ENCODE measurements at regions not wholly inside any gene's neighbourhood (a gene's known extent, or its start where the extent isn't known, plus 50 kb on each side); places are given as distances from the start of the nearest gene placed in this dataset.

DNA sequence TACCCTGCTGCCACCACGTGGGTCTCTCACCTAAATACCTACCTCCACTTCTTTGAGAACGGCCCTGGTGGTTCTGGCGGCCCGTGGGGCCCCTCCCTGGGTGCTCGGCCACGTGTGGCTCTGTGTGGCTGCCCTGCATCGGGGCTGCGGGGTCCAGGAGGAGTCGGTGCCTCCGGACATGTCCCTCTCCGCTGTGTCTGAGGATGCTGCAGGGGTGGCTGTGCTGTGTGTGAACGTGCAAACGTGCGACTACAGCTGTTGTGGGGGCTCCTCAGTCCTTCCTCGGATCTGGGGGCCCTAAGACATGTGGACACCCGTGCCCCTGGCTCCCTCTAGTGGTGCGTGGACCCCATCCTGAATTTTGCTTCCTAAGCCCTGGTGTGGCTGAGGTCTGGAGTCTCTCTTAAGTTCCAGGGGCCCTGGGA lies 691.8 kb downstream of the QKI start:
- WGBS (ENCODE audit: insufficient coverage, low coverage, low lambda C conversion rate, missing lambda C conversion rate): 50% methylated on average over 1 of the region's 17 CpGs
- ATAC-seq: no peak
- intact Hi-C loops (cut with DNase I): no loop called here

DNA sequence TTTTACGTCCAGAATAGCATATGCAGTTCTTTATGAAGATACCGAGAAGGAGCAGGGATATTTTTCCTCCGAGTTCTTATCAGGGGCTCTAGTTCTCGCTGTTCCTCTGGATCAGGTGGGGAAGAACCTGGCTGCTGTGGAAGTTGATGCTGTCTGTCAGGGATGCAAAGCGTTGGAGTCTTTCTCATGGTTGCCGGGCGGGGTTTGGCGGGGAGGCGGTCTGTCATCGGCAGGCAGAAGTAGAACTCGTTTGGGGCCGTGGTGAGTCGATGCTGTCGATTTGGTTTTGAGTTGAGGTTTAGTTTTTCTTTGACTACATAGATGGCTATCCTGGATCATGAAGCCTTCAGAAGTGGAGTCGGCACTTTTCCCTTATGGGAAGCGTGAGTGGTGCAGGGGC lies 691.2 kb downstream of the QKI start:
- WGBS (ENCODE audit: insufficient coverage, low coverage, low lambda C conversion rate, missing lambda C conversion rate): 73% methylated on average over 10 of the region's 16 CpGs
- H3K9me3 ChIP-seq: no peaks in the 10 kb centered on the region
- peaks cover 0 to 20% (median 4%) of the 10 kb centered on the region in 4 donors for H3K4me1 ChIP-seq
- H3K36me3 ChIP-seq: no peaks in the 10 kb centered on the region
- ATAC-seq: no peak
- no peak for TF ChIP-seq POLR2A (IDR thresholded peaks at IDR 0.05)
- TF ChIP-seq, protein P1, sequence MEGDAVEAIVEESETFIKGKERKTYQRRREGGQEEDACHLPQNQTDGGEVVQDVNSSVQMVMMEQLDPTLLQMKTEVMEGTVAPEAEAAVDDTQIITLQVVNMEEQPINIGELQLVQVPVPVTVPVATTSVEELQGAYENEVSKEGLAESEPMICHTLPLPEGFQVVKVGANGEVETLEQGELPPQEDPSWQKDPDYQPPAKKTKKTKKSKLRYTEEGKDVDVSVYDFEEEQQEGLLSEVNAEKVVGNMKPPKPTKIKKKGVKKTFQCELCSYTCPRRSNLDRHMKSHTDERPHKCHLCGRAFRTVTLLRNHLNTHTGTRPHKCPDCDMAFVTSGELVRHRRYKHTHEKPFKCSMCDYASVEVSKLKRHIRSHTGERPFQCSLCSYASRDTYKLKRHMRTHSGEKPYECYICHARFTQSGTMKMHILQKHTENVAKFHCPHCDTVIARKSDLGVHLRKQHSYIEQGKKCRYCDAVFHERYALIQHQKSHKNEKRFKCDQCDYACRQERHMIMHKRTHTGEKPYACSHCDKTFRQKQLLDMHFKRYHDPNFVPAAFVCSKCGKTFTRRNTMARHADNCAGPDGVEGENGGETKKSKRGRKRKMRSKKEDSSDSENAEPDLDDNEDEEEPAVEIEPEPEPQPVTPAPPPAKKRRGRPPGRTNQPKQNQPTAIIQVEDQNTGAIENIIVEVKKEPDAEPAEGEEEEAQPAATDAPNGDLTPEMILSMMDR (IDR thresholded peaks at IDR 0.05): no peak
- intact Hi-C loops (cut with DNase I): no loop called here
- H3K27me3 ChIP-seq: no peaks in the 10 kb centered on the region
- no peak for DNase-seq
- no peak overlapping the region for H3K27ac ChIP-seq
- H3K4me3 ChIP-seq: no peak overlapping the region

More for the DNA sequence above, 691.8 kb downstream of the QKI start:
- H3K36me3 ChIP-seq: no peaks in the 10 kb centered on the region
- H3K27me3 ChIP-seq: no peaks in the 10 kb centered on the region
- no peak overlapping the region for H3K27ac ChIP-seq
- no peak overlapping the region for H3K4me3 ChIP-seq
- H3K9me3 ChIP-seq: no peaks in the 10 kb centered on the region
- no peak for DNase-seq
- H3K4me1 ChIP-seq: peaks cover 0 to 20% (median 4%) of the 10 kb centered on the region in 4 donors
- TF ChIP-seq, protein P1 (IDR thresholded peaks at IDR 0.05): peak in 2 of 4 donors; percentile 18 to 21
- TF ChIP-seq POLR2A (IDR thresholded peaks at IDR 0.05): no peak

DNA sequence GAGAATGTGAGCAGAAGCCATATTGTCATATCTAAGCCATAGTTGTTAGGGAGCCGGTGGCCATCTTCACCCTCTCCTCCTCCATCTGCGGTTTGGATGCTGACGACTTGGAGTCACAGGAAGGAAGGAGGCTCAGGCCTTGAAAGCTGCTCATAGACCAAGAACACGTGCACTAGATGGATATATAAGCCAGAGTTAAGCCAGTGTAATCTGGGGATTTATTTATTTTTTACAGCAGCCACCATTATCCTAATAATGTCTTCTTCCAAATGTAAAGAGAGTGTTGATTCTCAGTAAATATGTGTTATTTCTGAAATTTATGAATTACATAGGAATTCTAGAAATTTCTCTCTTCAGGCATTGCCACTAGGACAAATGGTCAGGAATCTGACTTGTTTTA lies 689.9 kb downstream of the QKI start:
- WGBS (ENCODE audit: insufficient coverage, low coverage, low lambda C conversion rate, missing lambda C conversion rate): 90% methylated on average over 4 of the region's 4 CpGs
- no peak for DNase-seq

DNA sequence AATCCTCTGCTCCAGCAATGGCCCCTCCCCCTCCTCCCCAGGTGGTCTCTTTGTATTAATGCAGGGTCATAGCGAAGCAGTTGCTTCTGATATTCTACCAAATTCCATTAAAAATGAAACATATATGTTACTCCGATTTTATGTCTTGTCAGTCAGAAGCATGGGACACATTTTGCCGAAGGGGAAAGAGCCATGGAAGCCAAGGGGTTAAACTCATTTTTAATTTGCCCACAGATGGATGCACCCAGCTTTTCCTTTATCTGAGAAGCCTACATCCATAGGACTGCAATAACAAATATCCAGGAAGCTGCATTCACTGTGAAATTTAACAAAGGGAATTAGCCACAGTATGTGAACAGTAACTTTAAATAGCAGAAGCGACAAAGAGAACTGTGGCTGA lies 688.2 kb downstream of the QKI start:
- Histone ChIP-seq H3K27me3 (no peaks in the 10 kb centered on the region), H3K4me1 (no peaks in the 10 kb centered on the region), H3K9me3 (no peaks in the 10 kb centered on the region), H3K27ac (no peak overlapping the region), H3K36me3 (no peaks in the 10 kb centered on the region), H3K4me3 (no peak overlapping the region)
- 62% methylated on average over 4 of the region's 4 CpGs for WGBS (ENCODE audit: insufficient coverage, low coverage, low lambda C conversion rate, missing lambda C conversion rate)
- no peak for ATAC-seq
- intact Hi-C loops (cut with DNase I): no loop called here
- TF ChIP-seq, protein P1 (IDR thresholded peaks at IDR 0.05): no peak
- TF ChIP-seq POLR2A (IDR thresholded peaks at IDR 0.05): no peak
- no peak for DNase-seq

More for the DNA sequence above, 689.9 kb downstream of the QKI start:
- no peak for TF ChIP-seq POLR2A (IDR thresholded peaks at IDR 0.05)
- TF ChIP-seq, protein P1 (IDR thresholded peaks at IDR 0.05): no peak
- intact Hi-C loops (cut with DNase I): no loop called here
- ATAC-seq: no peak
- Histone ChIP-seq H3K9me3 (no peaks in the 10 kb centered on the region), H3K27me3 (no peaks in the 10 kb centered on the region), H3K36me3 (no peaks in the 10 kb centered on the region), H3K4me3 (no peak overlapping the region), H3K4me1 (peaks cover 0 to 12% (median 4%) of the 10 kb centered on the region in 4 donors), H3K27ac (no peak overlapping the region)

DNA sequence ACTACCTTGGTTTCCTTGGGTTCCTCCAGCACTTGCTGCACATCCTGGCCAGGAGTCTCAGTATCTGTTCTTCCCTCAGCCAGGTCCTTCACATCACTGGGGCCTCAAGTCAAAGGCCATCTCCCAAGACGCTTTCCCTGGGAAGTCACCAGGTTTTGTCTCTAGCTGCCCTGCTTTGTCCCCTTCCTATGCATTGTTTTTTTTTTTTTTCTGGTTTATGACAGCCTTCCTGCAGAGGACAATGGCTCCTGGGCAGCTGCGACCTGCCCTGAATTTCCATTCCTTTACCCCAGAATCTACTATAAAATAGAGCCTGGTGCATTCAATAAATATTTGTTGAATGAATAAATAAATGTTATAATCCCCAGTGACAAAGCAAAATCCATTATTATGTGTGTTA lies 687.3 kb downstream of the QKI start:
- intact Hi-C loops (cut with DNase I): no loop called here
- no peaks in the 10 kb centered on the region for H3K9me3 ChIP-seq
- TF ChIP-seq, protein P1 (IDR thresholded peaks at IDR 0.05): no peak
- TF ChIP-seq POLR2A (IDR thresholded peaks at IDR 0.05): no peak
- H3K27me3 ChIP-seq: no peaks in the 10 kb centered on the region
- ATAC-seq (no peak), DNase-seq (no peak)
- WGBS (ENCODE audit: insufficient coverage, low coverage, low lambda C conversion rate, missing lambda C conversion rate): 53% methylated on average over 2 of the region's 2 CpGs
- H3K36me3 ChIP-seq: no peaks in the 10 kb centered on the region
- H3K27ac ChIP-seq: no peak overlapping the region
- no peak overlapping the region for H3K4me3 ChIP-seq
- H3K4me1 ChIP-seq: no peaks in the 10 kb centered on the region
